ENCODE measurements at regions not wholly inside any gene's neighbourhood (a gene's known extent, or its start where the extent isn't known, plus 50 kb on each side); places are given as distances from the start of the nearest gene placed in this dataset.
"Not testable (repeated sequence)": the region's sequence is repeated elsewhere in the genome, so short reads cannot be mapped to it uniquely, and the experiment has no call there.

GRCh38 chr11:71094296-71095077, 157.9 kb downstream of the SHANK2 start:
- ChIA-PET CTCF (no interaction called here), POLR2A (no interaction called here)
- Histone ChIP-seq H3K9me3 (ENCODE audit: low read length) (no peaks in the 10 kb centered on the region), H3K4me1 (ENCODE audit: insufficient read depth, low read length) (no peaks in the 10 kb centered on the region), H3K36me3 (ENCODE audit: insufficient read depth, low read length) (no peaks in the 10 kb centered on the region), H3K27ac (ENCODE audit: low read depth, low read length) (no peak overlapping the region), H3K4me3 (ENCODE audit: low read length) (no peak overlapping the region), H3K27me3 (ENCODE audit: insufficient read depth, low read length, poor library complexity, severe bottlenecking) (no peaks in the 10 kb centered on the region)
- Mint-ChIP-seq H3K36me3 (no peaks in the 10 kb centered on the region), H3K27ac (peak overlapping the region in 1 of 8 donors; percentile 16), H3K4me1 (no peaks in the 10 kb centered on the region), H3K4me3 (no peak overlapping the region), H3K9me3 (peaks cover 0 to 5% (median 0%) of the 10 kb centered on the region in 5 donors), H3K27me3 (peaks cover 2 to 3% of the 10 kb centered on the region in 2 donors)
- DNase-seq, result no peak

- no peak for DNase-seq
- Mint-ChIP-seq H3K27ac (no peak overlapping the region), H3K4me1 (no peaks in the 10 kb centered on the region), H3K36me3 (no peaks in the 10 kb centered on the region), H3K9me3 (peaks cover 0 to 5% (median 0%) of the 10 kb centered on the region in 5 donors), H3K27me3 (peaks cover 0 to 4% of the 10 kb centered on the region in 2 donors), H3K4me3 (no peak overlapping the region)
- Histone ChIP-seq H3K36me3 (ENCODE audit: insufficient read depth, low read length) (no peaks in the 10 kb centered on the region), H3K9me3 (ENCODE audit: low read length) (no peaks in the 10 kb centered on the region), H3K27ac (ENCODE audit: low read depth, low read length) (no peak overlapping the region), H3K4me1 (ENCODE audit: insufficient read depth, low read length) (no peaks in the 10 kb centered on the region), H3K27me3 (ENCODE audit: insufficient read depth, low read length, poor library complexity, severe bottlenecking) (no peaks in the 10 kb centered on the region), H3K4me3 (ENCODE audit: low read length) (no peak overlapping the region)
- CTCF ChIA-PET, result no interaction called here
- POLR2A ChIA-PET, result no interaction called here
These were observed 158.6 kb downstream of the SHANK2 start for GRCh38 chr11:71093783-71094182.

GRCh38 chr11:71091506-71092265, 160.7 kb downstream of the SHANK2 start:
- CTCF ChIA-PET, result no interaction called here
- no peaks in the 10 kb centered on the region for H3K27me3 ChIP-seq (ENCODE audit: insufficient read depth, low read length, poor library complexity, severe bottlenecking)
- peaks cover 0 to 2% of the 10 kb centered on the region in 2 donors for H3K27me3 Mint-ChIP-seq
- H3K9me3 Mint-ChIP-seq, result peaks cover 0 to 3% (median 0%) of the 10 kb centered on the region in 5 donors
- H3K27ac ChIP-seq (ENCODE audit: low read depth, low read length), result no peak overlapping the region
- no peaks in the 10 kb centered on the region for H3K4me1 ChIP-seq (ENCODE audit: insufficient read depth, low read length)
- POLR2A ChIA-PET, result no interaction called here
- no peaks in the 10 kb centered on the region for H3K9me3 ChIP-seq (ENCODE audit: low read length)
- no peaks in the 10 kb centered on the region for H3K4me1 Mint-ChIP-seq
- H3K36me3 Mint-ChIP-seq, result no peaks in the 10 kb centered on the region
- H3K27ac Mint-ChIP-seq, result peak overlapping the region in 1 of 8 donors; percentile 21
- no peak for DNase-seq
- H3K36me3 ChIP-seq (ENCODE audit: insufficient read depth, low read length), result no peaks in the 10 kb centered on the region
- H3K4me3 ChIP-seq (ENCODE audit: low read length), result no peak overlapping the region
- no peak overlapping the region for H3K4me3 Mint-ChIP-seq

- ChIA-PET POLR2A (no interaction called here), CTCF (no interaction called here)
- Mint-ChIP-seq H3K9me3 (peaks cover 0 to 3% (median 0%) of the 10 kb centered on the region in 5 donors), H3K27ac (no peak overlapping the region), H3K27me3 (peaks cover 0 to 2% of the 10 kb centered on the region in 2 donors), H3K36me3 (no peaks in the 10 kb centered on the region), H3K4me3 (no peak overlapping the region), H3K4me1 (no peaks in the 10 kb centered on the region)
- H3K4me1 ChIP-seq (ENCODE audit: insufficient read depth, low read length), result no peaks in the 10 kb centered on the region
- no peak overlapping the region for H3K4me3 ChIP-seq (ENCODE audit: low read length)
- DNase-seq, result no peak
- H3K27me3 ChIP-seq (ENCODE audit: insufficient read depth, low read length, poor library complexity, severe bottlenecking), result no peaks in the 10 kb centered on the region
- H3K9me3 ChIP-seq (ENCODE audit: low read length), result no peaks in the 10 kb centered on the region
- H3K27ac ChIP-seq (ENCODE audit: low read depth, low read length), result no peak overlapping the region
- H3K36me3 ChIP-seq (ENCODE audit: insufficient read depth, low read length), result no peaks in the 10 kb centered on the region
These were observed 162.8 kb downstream of the SHANK2 start for GRCh38 chr11:71089571-71089970.

- H3K4me1 Mint-ChIP-seq; H3K9me3 Mint-ChIP-seq; H3K9me3 ChIP-seq (ENCODE audit: low read length); H3K27me3 Mint-ChIP-seq; H3K4me3 ChIP-seq (ENCODE audit: low read length); H3K4me3 Mint-ChIP-seq; DNase-seq; H3K4me1 ChIP-seq (ENCODE audit: insufficient read depth, low read length); H3K27me3 ChIP-seq (ENCODE audit: insufficient read depth, low read length, poor library complexity, severe bottlenecking); H3K36me3 Mint-ChIP-seq; H3K36me3 ChIP-seq (ENCODE audit: insufficient read depth, low read length); CTCF ChIA-PET; H3K27ac ChIP-seq (ENCODE audit: low read depth, low read length); H3K27ac Mint-ChIP-seq; POLR2A ChIA-PET: not testable (repeated sequence)
These were observed 163.8 kb downstream of the SHANK2 start for GRCh38 chr11:71088314-71089215.

DNA sequence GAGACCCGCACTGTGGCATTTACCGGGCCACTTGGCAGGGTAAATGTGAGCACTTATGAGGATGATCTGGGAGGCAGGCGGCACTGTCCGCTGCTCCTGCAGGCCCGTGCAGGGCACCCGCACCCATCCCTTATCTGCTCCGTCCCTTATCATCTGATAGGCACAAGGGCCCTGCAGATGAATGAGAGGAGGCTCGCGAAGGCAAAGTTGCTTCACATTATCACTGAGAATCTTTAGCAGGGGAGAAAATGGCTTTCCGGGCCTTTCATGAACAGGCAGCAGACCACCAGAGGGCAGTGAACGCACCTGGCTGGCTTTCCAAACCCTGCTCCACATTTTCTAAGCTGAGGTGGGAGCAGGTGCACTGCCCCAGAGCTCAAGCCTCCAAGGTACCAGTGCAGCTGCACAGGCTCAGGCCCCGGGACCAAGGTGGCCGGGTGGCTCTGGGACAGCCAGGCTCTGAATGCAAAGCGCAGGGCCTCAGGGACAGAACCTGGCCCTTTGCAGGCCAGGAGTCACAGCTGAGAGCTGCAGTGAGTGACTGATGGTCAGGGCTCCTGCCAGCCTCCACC, 165.6 kb downstream of the SHANK2 start:
- Mint-ChIP-seq H3K27ac (no peak overlapping the region), H3K4me1 (no peaks in the 10 kb centered on the region)
- POLR2A ChIA-PET, result no interaction called here

DNA sequence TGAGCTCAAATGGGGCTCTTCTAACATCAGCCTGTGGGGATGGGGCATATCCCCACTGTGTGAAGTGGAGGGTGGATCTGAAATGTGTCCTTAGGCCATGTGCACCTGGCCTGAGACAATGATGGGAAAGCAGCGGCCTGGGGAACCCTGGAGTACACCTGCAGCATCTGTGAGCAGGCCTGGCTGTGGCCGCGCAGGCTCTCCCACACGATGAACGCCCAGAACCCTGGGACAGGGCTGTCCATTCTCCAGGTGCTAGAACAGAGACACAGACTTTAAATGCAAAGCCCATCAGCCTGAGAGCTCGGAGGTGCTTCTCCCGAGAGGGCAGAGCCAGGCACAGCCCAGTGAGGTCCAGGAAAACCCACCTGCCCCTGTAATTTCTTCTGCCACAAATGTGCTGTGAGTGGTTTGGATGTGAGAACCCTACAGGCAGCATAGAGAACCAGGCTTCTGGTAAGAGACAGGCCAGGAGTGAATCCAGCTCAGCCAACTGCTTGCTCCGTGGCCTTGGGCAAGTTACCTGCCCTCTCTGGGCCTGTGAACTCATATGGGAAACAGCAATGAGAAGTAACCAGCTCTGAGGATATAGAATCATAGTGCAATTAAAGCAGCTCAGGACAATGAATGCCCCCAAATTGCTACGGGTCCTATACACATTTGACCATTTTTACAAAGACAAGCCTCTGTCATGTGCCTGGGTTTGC, 167.9 kb downstream of the SHANK2 start:
- CTCF ChIA-PET, result no interaction called here
- Histone ChIP-seq H3K4me1 (ENCODE audit: insufficient read depth, low read length) (no peaks in the 10 kb centered on the region), H3K4me3 (ENCODE audit: low read length) (no peak overlapping the region), H3K27me3 (ENCODE audit: insufficient read depth, low read length, poor library complexity, severe bottlenecking) (no peaks in the 10 kb centered on the region), H3K36me3 (ENCODE audit: insufficient read depth, low read length) (no peaks in the 10 kb centered on the region), H3K9me3 (ENCODE audit: low read length) (no peaks in the 10 kb centered on the region), H3K27ac (ENCODE audit: low read depth, low read length) (no peak overlapping the region)
- Mint-ChIP-seq H3K27ac (no peak overlapping the region), H3K36me3 (no peaks in the 10 kb centered on the region), H3K4me1 (no peaks in the 10 kb centered on the region), H3K4me3 (no peak overlapping the region), H3K9me3 (no peaks in the 10 kb centered on the region), H3K27me3 (peaks cover 0 to 7% of the 10 kb centered on the region in 2 donors)
- POLR2A ChIA-PET, result no interaction called here
- DNase-seq, result no peak

More for the DNA sequence above, 165.6 kb downstream of the SHANK2 start:
- H3K27me3 ChIP-seq (ENCODE audit: insufficient read depth, low read length, poor library complexity, severe bottlenecking), result no peaks in the 10 kb centered on the region
- no peaks in the 10 kb centered on the region for H3K4me1 ChIP-seq (ENCODE audit: insufficient read depth, low read length)
- no peak for DNase-seq
- no peaks in the 10 kb centered on the region for H3K9me3 Mint-ChIP-seq
- H3K27ac ChIP-seq (ENCODE audit: low read depth, low read length), result no peak overlapping the region
- H3K27me3 Mint-ChIP-seq, result peaks cover 0 to 2% of the 10 kb centered on the region in 2 donors
- no peak overlapping the region for H3K4me3 ChIP-seq (ENCODE audit: low read length)
- no peaks in the 10 kb centered on the region for H3K36me3 ChIP-seq (ENCODE audit: insufficient read depth, low read length)
- CTCF ChIA-PET, result no interaction called here
- no peaks in the 10 kb centered on the region for H3K36me3 Mint-ChIP-seq
- no peak overlapping the region for H3K4me3 Mint-ChIP-seq
- H3K9me3 ChIP-seq (ENCODE audit: low read length), result no peaks in the 10 kb centered on the region
